Activated CD8-positive, alpha-beta memory T cell treated with anti-CD3 and anti-CD28 coated beads, Interleukin-2, amount 50 U/mL, for 48 hours (primary cell): ENCODE measurements at regions not wholly inside any gene's neighbourhood (a gene's known extent, or its start where the extent isn't known, plus 50 kb on each side); places are given as distances from the start of the nearest gene placed in this dataset.
"Not testable (repeated sequence)": the region's sequence is repeated elsewhere in the genome, so short reads cannot be mapped to it uniquely, and the experiment has no call there.

Experiments
- DNase-seq: peaks from one replicate; pipeline ENCODE4 v3.0.0-alpha.2; 2020

- no peak for DNase-seq
These were observed 62.9 kb downstream of the GLRX5 start for GRCh38 chr14:95597784-95598211.

- no peak for DNase-seq
These were observed 66.8 kb downstream of the GLRX5 start for GRCh38 chr14:95601650-95602049.

GRCh38 chr14:95603415-95603814 lies 68.6 kb downstream of the GLRX5 start:
- DNase-seq: no peak

GRCh38 chr14:95606266-95606665 lies 71.4 kb downstream of the GLRX5 start:
- DNase-seq: no peak

GRCh38 chr14:95608637-95609235 lies 73.9 kb downstream of the GLRX5 start:
- DNase-seq: no peak

GRCh38 chr14:95609398-95609990 lies 74.6 kb downstream of the GLRX5 start:
- peak; percentile 50 for DNase-seq

GRCh38 chr14:95611293-95611880 lies 74.8 kb upstream of the TCL1B start:
- no peak for DNase-seq

- DNase-seq: no peak
These were observed 71.9 kb upstream of the TCL1B start for GRCh38 chr14:95614349-95614748.

- DNase-seq: no peak
These were observed 69.5 kb upstream of the TCL1B start for GRCh38 chr14:95616745-95617144.

- no peak for DNase-seq
These were observed 66.3 kb upstream of the TCL1B start for GRCh38 chr14:95619785-95620417.

- no peak for DNase-seq
These were observed 65.6 kb upstream of the TCL1B start for GRCh38 chr14:95620659-95621059.

- DNase-seq: no peak
These were observed 63.0 kb upstream of the TCL1B start for GRCh38 chr14:95623195-95623594.

- not testable (repeated sequence) for DNase-seq
These were observed 60.5 kb upstream of the TCL1B start for GRCh38 chr14:95625710-95626109.

- no peak for DNase-seq
These were observed 51.2 kb upstream of the TCL1B start for GRCh38 chr14:95635051-95635450.
